ENCODE measurements at regions not wholly inside any gene's neighbourhood (a gene's known extent, or its start where the extent isn't known, plus 50 kb on each side); places are given as distances from the start of the nearest gene placed in this dataset.
"Not testable (repeated sequence)": the region's sequence is repeated elsewhere in the genome, so short reads cannot be mapped to it uniquely, and the experiment has no call there.

GRCh38 chr10:105585753-105586152, 944.7 kb downstream of the SORCS3 start:
- Mint-ChIP-seq H3K4me1 (no peaks in the 10 kb centered on the region), H3K27ac (no peak overlapping the region), H3K4me3 (no peak overlapping the region)

GRCh38 chr10:105585171-105585570, 944.1 kb downstream of the SORCS3 start:
- no peak for ATAC-seq
- DNase-seq = no peak
- CTCF ChIA-PET = no interaction called here

More at GRCh38 chr10:105585753-105586152, 944.7 kb downstream of the SORCS3 start:
- H3K36me3 Mint-ChIP-seq = no peaks in the 10 kb centered on the region
- peaks cover 6% of the 10 kb centered on the region for H3K9me3 Mint-ChIP-seq (ENCODE audit: low read depth)
- H3K27me3 Mint-ChIP-seq = no peaks in the 10 kb centered on the region
- ATAC-seq = no peak
- no peak for DNase-seq
- CTCF ChIA-PET = no interaction called here

GRCh38 chr10:105579112-105579511, 938.0 kb downstream of the SORCS3 start:
- DNase-seq (no peak), ATAC-seq (no peak)
- Mint-ChIP-seq H3K27me3 (no peaks in the 10 kb centered on the region), H3K27ac (no peak overlapping the region), H3K9me3 (ENCODE audit: low read depth) (peaks cover 11% of the 10 kb centered on the region), H3K4me1 (no peaks in the 10 kb centered on the region), H3K4me3 (no peak overlapping the region), H3K36me3 (no peaks in the 10 kb centered on the region)
- CTCF ChIA-PET = no interaction called here

More at GRCh38 chr10:105585171-105585570, 944.1 kb downstream of the SORCS3 start:
- Mint-ChIP-seq H3K4me1 (no peaks in the 10 kb centered on the region), H3K9me3 (ENCODE audit: low read depth) (peaks cover 6% of the 10 kb centered on the region), H3K4me3 (no peak overlapping the region), H3K27me3 (no peaks in the 10 kb centered on the region), H3K27ac (no peak overlapping the region), H3K36me3 (no peaks in the 10 kb centered on the region)

- Mint-ChIP-seq H3K4me1 (no peaks in the 10 kb centered on the region), H3K27me3 (no peaks in the 10 kb centered on the region), H3K9me3 (ENCODE audit: low read depth) (peaks cover 12% of the 10 kb centered on the region), H3K4me3 (no peak overlapping the region), H3K27ac (no peak overlapping the region), H3K36me3 (no peaks in the 10 kb centered on the region)
- DNase-seq = no peak
- CTCF ChIA-PET = no interaction called here
- ATAC-seq = no peak
These were observed 936.9 kb downstream of the SORCS3 start for GRCh38 chr10:105577865-105578607.

- no peak overlapping the region for H3K4me3 Mint-ChIP-seq
- no peak for ATAC-seq
- no peak for DNase-seq
- no peaks in the 10 kb centered on the region for H3K27me3 Mint-ChIP-seq
- no peaks in the 10 kb centered on the region for H3K4me1 Mint-ChIP-seq
- H3K27ac Mint-ChIP-seq = no peak overlapping the region
- H3K9me3 Mint-ChIP-seq (ENCODE audit: low read depth) = peaks cover 4% of the 10 kb centered on the region
- H3K36me3 Mint-ChIP-seq = no peaks in the 10 kb centered on the region
- CTCF ChIA-PET = no interaction called here
These were observed 918.4 kb downstream of the SORCS3 start for GRCh38 chr10:105559333-105560097.

GRCh38 chr10:105550453-105550852, 909.4 kb downstream of the SORCS3 start:
- H3K4me3 Mint-ChIP-seq; DNase-seq; ATAC-seq; H3K27ac Mint-ChIP-seq; H3K27me3 Mint-ChIP-seq; CTCF ChIA-PET; H3K36me3 Mint-ChIP-seq; H3K9me3 Mint-ChIP-seq (ENCODE audit: low read depth); H3K4me1 Mint-ChIP-seq: not testable (repeated sequence)

GRCh38 chr10:105549731-105550130, 908.6 kb downstream of the SORCS3 start:
- Mint-ChIP-seq H3K36me3 (no peaks in the 10 kb centered on the region), H3K4me1 (no peaks in the 10 kb centered on the region), H3K27ac (no peak overlapping the region), H3K27me3 (no peaks in the 10 kb centered on the region), H3K9me3 (ENCODE audit: low read depth) (peaks cover 11% of the 10 kb centered on the region), H3K4me3 (no peak overlapping the region)
- CTCF ChIA-PET = no interaction called here
- no peak for DNase-seq
- no peak for ATAC-seq

GRCh38 chr10:105545101-105545500, 904.0 kb downstream of the SORCS3 start:
- Mint-ChIP-seq H3K4me3 (no peak overlapping the region), H3K27ac (no peak overlapping the region), H3K36me3 (no peaks in the 10 kb centered on the region), H3K4me1 (no peaks in the 10 kb centered on the region), H3K9me3 (ENCODE audit: low read depth) (peaks cover 14% of the 10 kb centered on the region), H3K27me3 (no peaks in the 10 kb centered on the region)
- no peak for ATAC-seq
- CTCF ChIA-PET = no interaction called here
- DNase-seq = no peak

GRCh38 chr10:105540381-105540780, 899.3 kb downstream of the SORCS3 start:
- Mint-ChIP-seq H3K9me3 (ENCODE audit: low read depth) (peaks cover 5% of the 10 kb centered on the region), H3K4me1 (no peaks in the 10 kb centered on the region), H3K4me3 (no peak overlapping the region), H3K27ac (no peak overlapping the region), H3K27me3 (no peaks in the 10 kb centered on the region), H3K36me3 (no peaks in the 10 kb centered on the region)
- DNase-seq (no peak), ATAC-seq (no peak)
- CTCF ChIA-PET = no interaction called here

- DNase-seq = no peak
- H3K27ac Mint-ChIP-seq = no peak overlapping the region
- H3K36me3 Mint-ChIP-seq = no peaks in the 10 kb centered on the region
- no peaks in the 10 kb centered on the region for H3K27me3 Mint-ChIP-seq
- no peak overlapping the region for H3K4me3 Mint-ChIP-seq
- ATAC-seq = no peak
- no peaks in the 10 kb centered on the region for H3K4me1 Mint-ChIP-seq
- CTCF ChIA-PET = no interaction called here
- H3K9me3 Mint-ChIP-seq (ENCODE audit: low read depth) = no peaks in the 10 kb centered on the region
These were observed 897.8 kb downstream of the SORCS3 start for GRCh38 chr10:105538874-105539273.

GRCh38 chr10:105535478-105535877, 894.4 kb downstream of the SORCS3 start:
- H3K27me3 Mint-ChIP-seq = no peaks in the 10 kb centered on the region
- no peak for DNase-seq
- no peak for ATAC-seq
- H3K36me3 Mint-ChIP-seq = no peaks in the 10 kb centered on the region
- CTCF ChIA-PET = no interaction called here
- H3K4me1 Mint-ChIP-seq = no peaks in the 10 kb centered on the region
- H3K9me3 Mint-ChIP-seq (ENCODE audit: low read depth) = peaks cover 7% of the 10 kb centered on the region
- no peak overlapping the region for H3K27ac Mint-ChIP-seq
- H3K4me3 Mint-ChIP-seq = no peak overlapping the region

GRCh38 chr10:105534086-105534485, 893.0 kb downstream of the SORCS3 start:
- Mint-ChIP-seq H3K4me3 (no peak overlapping the region), H3K27me3 (no peaks in the 10 kb centered on the region), H3K27ac (no peak overlapping the region), H3K9me3 (ENCODE audit: low read depth) (peaks cover 7% of the 10 kb centered on the region), H3K4me1 (no peaks in the 10 kb centered on the region), H3K36me3 (no peaks in the 10 kb centered on the region)
- ATAC-seq = no peak
- CTCF ChIA-PET = no interaction called here
- no peak for DNase-seq

- CTCF ChIA-PET = no interaction called here
- DNase-seq = no peak
- no peak for ATAC-seq
- no peaks in the 10 kb centered on the region for H3K4me1 Mint-ChIP-seq
- no peaks in the 10 kb centered on the region for H3K9me3 Mint-ChIP-seq (ENCODE audit: low read depth)
- no peaks in the 10 kb centered on the region for H3K36me3 Mint-ChIP-seq
- H3K27me3 Mint-ChIP-seq = no peaks in the 10 kb centered on the region
- H3K4me3 Mint-ChIP-seq = no peak overlapping the region
- no peak overlapping the region for H3K27ac Mint-ChIP-seq
These were observed 875.4 kb downstream of the SORCS3 start for GRCh38 chr10:105516511-105516910.

- CTCF ChIA-PET = no interaction called here
- no peak for DNase-seq
- no peaks in the 10 kb centered on the region for H3K36me3 Mint-ChIP-seq
- no peaks in the 10 kb centered on the region for H3K27me3 Mint-ChIP-seq
- H3K4me1 Mint-ChIP-seq = no peaks in the 10 kb centered on the region
- no peak for ATAC-seq
- no peaks in the 10 kb centered on the region for H3K9me3 Mint-ChIP-seq (ENCODE audit: low read depth)
- H3K27ac Mint-ChIP-seq = no peak overlapping the region
- no peak overlapping the region for H3K4me3 Mint-ChIP-seq
These were observed 873.0 kb downstream of the SORCS3 start for GRCh38 chr10:105514106-105514505.
